ENCODE measurements at regions not wholly inside any gene's neighbourhood (a gene's known extent, or its start where the extent isn't known, plus 50 kb on each side); places are given as distances from the start of the nearest gene placed in this dataset.
"Not testable (repeated sequence)": the region's sequence is repeated elsewhere in the genome, so short reads cannot be mapped to it uniquely, and the experiment has no call there.

DNA sequence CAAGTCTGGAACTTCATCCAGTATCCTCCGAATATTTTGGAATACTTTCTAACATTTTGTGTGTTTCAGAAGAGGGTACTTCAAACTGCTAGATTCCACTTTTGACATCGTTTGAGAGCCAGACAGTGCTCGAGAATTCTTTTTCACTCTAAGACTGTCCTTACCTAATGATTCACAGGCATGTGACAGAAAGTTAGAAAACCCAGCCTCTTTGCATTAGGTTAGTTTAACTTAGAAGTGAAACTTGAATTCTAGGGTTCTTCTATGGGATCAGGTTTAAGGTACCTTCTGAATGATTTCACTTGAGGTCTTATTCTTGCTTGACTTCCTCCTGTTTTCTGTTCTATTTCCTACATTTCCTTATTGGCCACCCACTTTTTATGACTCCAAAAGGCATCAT is 431.8 kb downstream of the SLC6A15 start:
- no peak for DNase-seq

DNA sequence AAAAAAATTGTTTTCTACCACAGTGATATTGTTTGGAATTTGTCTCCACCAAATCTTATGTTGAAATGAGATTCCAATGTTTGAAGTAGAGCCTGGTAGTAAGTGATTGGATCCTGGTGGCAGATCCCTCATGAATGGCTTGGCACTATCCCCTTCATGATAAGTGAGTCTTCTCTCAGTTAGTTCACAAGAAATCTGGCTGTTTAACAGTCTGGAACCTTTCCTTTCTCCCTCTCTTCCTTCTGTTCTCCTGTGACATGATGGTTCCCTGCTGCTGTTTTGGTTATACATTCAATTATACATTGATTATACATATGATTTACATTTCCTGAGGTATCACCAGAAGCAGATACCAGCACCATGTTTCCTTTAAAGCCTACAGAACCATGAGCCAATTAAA is 442.2 kb downstream of the SLC6A15 start:
- no peak for DNase-seq

DNA sequence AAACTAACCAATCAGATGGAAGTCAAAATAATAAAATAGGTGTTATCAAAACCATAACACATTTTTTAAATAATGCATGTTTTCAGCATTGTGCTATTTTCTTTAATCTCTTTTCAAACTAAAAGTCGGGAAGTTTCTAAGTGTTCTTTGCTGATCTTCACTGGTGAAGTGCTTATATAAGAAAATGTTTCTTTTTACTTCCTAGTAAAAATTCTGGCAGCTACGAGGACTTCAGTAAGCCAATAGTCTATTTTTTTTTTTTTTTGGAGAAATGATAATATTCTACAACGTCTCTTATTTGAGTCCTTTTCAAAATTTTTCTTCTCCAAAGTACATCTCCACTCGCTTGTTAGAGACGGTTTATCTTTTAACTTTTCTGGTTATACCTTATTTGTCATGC is 448.0 kb downstream of the SLC6A15 start:
- no peak for DNase-seq

DNA sequence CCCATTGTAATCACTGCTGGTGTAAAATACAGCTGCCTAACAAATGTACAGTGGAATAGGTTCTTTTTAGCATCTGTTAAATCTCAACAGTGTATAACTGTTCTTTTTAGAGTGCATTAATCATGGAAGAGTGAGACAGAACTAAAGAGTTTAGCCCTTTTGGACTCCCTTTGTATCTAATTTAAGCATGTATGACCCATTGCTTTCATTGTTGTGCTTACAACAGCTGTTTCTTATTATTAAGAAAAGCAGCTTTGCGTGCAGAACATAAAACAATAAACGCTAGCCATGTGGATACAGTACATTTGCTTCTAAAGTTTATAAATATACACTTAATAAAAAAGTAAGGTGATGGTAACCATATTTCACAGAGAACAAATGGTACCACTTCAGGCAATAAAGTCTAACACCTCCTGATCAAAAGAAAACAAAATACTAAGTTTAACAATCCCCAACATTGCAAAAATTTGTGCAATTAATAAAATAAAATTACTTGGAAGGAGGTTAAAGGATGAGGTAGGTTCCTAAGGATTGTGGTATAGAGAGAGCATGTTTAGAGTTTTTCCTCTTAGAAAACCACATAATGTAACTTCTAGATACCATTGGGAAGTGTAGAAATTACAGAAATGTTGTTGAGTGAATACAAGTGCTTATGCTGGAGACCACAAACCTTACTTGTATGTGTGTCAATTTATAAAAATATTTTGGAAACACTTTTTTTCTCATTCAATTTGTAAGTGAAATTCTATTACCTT is 448.7 kb downstream of the SLC6A15 start:
- DNase-seq = no peak

DNA sequence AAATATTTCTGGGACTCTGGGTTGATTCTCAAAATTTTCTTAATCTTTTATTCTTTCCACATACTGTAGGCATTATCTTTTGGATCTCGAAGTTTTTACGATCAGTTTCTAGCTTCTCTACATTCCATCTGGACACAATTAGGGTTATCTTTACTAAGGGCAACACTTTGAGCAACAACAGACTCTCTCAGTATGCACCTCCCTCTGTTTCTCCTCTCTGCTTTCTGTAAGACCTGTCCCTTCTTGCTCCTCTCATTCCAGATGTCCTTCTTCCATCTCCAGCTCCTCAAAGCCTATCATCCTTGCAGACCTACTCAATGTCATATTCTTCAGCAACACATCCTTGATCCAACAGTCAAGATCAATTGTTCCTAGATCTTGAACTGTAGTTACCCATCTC is 457.0 kb downstream of the SLC6A15 start:
- no peak for DNase-seq

DNA sequence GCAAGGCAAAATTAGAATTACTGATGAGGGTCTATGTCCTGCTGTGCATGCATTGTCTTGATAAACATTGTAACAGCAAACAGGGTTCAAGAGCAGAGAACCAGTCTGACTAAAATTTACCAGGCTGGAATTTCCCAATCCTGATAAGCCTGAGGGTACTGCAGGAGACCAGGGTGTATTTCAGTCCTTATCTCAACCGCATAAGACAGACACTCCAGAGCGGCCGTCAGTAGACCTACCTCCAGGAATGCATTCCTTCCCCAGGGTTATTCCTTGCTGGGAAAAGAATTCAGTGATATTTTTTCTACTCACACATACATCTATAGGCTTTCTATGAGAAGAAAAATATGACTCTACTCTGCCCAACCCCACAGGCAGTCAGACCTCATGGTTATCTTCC is 466.1 kb downstream of the SLC6A15 start:
- not testable (repeated sequence) for DNase-seq

DNA sequence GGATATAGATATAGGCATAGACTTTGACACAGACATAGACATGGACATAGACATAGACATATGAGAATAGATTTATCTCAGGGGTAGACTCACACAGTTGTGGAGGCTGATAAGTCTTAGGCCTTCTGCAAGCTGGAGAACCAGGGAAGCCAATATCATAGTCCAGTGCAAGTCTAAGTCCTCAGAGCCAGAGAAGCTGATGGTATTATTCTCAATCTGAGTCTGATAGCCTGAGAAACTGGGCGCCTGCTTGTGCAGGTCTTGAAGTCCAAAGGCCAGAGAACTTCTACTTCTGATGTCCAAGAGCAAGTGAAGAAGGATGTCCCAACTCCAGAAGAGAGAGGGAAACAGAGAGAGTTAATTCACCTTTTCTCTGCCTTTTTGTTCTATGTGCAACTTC is 476.5 kb downstream of the SLC6A15 start:
- no peak for DNase-seq

DNA sequence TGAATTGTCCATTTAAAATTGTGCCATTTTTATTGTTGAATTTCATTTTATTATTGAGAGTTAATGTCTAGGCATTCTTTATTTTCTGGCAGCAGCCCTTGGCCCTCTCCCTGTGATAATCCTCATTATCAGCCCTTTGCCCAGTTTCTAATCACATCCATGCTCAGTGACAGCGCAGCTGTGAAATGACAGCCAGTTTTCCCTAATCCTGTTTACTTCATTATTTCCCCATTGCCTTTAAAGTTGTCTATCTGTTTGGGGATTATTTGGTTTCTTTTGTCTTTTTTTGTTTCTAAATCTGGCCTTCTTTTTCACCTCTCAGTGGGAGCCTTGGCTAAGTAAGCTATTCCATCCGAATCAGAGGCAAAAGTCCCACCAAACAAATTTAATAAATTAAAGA is 476.9 kb downstream of the SLC6A15 start:
- no peak for DNase-seq

DNA sequence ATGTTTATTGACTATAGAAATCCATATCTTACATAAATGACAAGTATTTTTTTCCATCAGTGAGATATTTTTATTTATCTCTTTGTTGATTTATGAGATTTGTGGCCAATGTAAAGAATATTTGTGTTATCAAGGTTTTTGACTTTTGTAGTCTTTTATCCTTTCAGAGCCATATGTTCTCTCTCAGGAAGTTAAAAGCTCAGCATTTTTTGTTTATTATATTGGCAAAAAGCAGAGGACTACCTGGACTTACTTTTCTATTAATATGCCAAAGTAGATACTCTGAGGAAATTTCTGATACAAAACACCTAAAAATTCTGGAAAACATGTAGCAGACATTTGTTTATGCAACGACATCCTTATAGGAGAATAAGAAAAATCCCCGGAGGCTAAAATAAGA is 490.3 kb downstream of the SLC6A15 start:
- no peak for DNase-seq

DNA sequence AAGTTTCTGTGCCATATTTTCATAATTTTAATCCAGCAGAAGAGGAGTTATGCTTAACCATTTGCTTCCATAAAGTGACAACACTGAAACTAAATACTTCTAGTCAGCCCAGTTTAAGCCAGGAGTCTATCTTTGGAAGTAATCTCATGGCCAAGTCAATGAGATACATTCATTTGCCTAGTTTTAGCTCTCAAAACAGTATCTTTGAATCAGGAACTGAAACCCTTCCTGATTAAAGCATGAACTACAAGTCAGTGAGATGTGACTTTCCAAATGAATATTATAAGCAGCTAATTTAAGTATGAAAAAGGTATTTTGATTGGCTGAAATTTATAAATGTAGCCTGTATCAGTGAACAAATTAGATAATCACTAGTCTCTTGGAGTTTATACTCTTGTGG is 491.5 kb downstream of the SLC6A15 start:
- DNase-seq = no peak

DNA sequence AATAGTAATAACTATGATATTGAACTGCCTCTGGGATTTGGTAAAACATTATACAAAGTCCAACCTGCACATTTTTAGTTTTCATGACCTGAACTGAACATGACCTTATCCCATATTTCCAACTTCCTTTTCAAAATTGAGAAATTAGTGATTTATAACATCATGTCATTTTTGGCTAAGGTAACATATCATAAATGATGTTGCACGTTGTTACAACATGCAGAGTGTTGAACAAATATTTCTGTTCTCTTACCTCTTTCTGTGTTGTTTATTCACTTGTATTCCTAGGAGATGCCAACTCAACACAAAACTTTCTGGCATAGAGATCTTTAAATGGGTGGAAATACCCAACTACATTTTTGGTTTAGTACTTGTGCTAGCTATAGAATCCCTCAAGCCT is 496.0 kb downstream of the SLC6A15 start:
- no peak for DNase-seq

DNA sequence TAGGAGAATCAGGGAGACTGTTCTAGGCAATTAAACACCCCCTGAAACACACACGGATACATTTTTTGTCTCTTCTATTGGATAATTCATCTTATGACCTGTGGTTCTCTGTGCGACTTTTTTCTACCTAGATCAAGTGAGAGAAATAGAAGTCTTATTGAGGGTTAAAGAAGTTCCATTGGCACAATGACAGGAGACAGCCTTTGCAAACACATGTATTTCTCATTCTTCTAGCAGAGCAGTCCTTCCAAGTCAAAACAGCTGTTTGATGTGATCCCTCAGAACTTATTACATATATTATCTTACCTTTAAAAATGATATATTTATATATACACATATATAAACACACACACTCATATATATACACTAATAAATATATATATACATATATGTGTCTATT is 496.7 kb downstream of the SLC6A15 start:
- no peak for DNase-seq

DNA sequence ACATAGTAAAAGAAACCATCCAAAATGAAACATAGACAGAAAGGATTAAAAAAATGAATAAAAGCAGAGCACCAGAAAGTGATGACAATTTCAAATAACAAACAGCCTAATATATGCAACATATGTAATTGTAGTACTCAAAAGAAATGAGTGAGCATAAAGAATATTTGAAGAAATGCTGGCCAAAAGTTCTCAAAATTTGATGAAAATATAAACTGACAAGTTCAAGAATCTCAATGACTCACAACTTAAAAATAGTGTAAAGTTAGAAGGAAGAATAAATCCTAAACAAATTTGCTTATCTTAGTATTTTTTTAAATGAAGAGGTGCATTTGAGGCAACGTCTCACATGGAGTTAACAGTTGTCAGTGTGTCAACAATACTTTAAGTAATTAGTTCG is 498.9 kb downstream of the SLC6A15 start:
- DNase-seq = no peak

DNA sequence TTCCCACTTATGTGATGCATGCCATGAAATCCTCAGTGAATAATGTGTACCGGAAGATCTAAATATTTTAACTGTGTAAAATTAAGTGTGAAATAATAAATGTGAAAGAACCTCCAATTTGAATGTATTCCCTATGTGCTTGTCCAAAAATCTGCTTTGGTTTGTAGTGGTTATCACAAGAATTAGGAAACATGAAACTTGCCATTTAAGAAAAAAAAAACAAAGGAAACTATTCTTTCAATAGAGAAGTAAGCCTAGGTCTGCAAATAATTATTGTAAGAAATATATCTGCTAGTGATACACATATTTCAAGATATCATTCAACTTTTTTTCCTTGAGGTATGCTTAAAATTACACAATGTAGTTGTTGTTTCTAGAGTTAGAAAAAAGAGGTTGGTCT is 500.4 kb downstream of the SLC6A15 start:
- no peak for DNase-seq

DNA sequence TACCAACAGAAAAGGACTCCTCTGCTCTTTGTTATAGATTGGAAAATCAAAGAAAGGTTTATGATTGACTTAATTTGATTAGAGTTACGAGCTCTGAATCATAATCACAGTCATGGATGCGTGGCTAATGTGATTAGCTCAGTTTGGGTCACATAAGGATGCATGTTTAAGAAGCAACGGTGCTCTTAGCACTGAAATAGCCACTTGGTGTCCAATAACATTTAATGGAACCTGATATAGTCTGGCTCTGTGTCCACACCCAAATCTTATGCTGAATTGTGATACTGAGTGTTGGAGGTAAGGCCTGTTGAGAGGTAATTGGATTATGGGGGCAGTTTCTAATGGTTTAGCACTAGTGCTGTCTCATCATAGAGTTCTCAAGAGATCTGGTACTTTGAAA is 501.6 kb downstream of the SLC6A15 start:
- no peak for DNase-seq

DNA sequence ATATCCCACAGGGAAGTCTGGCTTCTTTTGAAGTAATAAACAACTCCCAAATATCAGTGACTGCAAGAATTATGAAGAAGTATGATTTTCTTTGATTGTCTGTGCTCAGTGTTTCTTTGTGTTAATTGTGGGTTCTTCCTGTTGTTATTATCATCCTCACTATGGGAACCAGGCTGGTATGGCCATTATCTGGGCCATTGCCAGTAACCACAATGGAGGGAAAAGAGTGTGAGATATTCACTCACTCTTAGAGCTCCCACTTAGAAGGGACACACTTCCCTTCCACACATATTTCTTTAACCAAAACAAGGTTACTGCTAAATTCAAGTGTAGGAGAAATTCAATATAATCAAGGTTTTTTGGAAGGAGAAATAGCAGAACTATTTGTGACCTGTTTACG is 503.7 kb downstream of the SLC6A15 start:
- DNase-seq = no peak

DNA sequence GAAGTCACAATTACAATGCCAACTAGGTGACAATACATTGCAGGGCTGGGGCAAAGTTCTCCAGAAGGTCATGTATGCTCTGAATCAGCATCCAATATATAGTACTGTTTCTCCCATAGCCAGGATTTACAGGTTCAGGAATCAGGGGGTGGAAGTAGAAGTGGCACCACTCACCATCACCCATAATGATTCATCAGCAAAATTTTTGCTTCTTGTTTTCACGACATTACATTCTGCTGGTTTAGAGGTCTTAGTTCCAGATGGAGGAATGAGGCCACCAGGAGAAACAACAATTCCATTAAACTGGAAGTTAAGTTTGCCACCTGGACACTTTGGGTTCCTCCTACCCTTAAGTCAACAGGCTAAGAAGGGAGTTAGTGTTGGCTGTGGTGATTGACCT is 505.9 kb downstream of the SLC6A15 start:
- not testable (repeated sequence) for DNase-seq

DNA sequence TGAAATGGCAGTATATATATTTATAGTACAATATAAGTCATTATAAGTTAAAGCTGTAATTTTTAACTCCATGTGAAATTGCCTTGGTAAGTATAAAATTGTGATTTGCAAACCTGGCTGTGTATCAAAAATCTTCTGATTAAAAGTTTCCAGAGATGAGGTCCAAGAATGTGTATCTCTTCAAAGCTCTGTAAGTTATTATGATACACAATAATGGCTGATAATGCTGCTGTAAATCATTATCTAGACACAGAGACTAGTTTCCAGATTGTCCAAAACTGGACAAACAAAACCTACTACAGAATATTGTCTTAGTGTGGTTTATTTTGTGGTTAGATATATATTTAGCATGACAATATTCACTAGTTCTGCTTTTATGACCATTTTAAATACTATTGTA is 514.8 kb downstream of the SLC6A15 start:
- no peak for DNase-seq

DNA sequence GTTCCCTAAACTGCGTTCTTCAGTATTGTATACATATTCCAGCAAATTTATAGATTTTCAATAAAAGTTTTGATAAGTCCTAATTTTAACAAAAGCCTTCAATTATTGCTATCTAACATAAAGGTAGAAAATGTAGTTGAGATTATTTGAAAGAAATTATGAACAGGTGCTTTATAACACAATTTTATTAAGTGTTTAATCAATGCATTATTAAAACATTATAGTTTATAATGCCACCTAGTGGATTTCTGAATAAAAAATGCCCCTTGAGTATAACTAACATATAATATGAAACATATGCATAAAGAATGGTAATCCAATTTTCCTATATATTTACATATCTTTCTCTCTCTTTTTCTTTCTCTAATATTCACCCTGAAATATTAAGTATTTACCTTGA is 515.3 kb downstream of the SLC6A15 start:
- DNase-seq = no peak

DNA sequence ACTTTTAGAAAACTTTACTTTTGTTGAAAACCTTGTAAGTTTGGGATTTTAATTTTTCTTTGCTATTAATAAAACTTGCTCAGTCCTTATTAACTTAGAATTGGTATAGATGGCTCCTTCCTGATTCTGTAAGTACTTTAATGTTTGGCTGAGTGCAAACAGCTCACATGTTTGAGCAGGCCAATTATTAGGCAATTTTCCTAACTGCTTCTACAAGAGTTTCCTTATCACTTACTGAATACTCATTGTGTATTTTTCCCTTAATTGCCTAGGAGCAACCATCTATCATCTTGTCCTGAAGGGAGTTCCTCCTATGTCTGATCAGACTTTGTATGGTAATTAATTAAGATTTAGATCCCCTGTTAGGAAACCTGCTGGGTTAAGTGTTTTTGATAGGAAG is 521.4 kb downstream of the SLC6A15 start:
- not testable (repeated sequence) for DNase-seq

DNA sequence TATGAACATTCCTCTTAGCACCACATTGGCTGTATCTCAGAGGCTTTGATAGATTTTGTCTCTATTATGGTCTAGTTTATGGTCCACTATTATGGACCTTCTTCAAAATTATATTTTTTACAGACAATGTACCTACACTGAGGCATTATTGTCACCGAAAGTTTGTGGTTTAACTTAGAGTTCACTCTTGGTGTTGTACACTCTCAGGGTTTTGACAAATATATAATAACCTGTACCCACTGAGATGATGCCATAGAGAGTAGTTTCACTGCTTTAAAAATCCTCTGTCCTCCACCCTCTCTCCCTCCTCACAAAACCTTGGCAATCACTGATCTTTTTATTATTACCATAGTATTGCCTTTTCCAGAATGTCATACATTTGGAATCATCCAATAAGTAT is 528.2 kb downstream of the SLC6A15 start:
- DNase-seq = no peak

DNA sequence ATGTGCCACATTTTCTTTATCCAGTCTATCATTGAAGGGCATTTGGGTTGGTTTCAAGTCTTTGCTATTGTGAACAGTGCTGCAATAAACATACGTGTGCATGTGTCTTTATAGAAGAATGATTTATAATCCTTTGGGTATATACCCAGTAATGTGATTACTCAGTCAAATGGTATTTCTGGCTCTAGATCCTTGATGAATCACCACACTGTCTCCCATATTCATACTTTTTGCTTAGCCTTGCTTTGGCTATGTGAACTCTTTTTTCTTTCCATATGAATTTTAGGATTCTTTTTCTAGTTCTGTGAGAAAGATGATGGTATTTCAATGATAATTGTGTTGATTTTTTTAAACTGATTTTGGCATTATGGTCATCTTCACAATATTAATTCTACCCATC is 530.1 kb downstream of the SLC6A15 start:
- DNase-seq = not testable (repeated sequence)

DNA sequence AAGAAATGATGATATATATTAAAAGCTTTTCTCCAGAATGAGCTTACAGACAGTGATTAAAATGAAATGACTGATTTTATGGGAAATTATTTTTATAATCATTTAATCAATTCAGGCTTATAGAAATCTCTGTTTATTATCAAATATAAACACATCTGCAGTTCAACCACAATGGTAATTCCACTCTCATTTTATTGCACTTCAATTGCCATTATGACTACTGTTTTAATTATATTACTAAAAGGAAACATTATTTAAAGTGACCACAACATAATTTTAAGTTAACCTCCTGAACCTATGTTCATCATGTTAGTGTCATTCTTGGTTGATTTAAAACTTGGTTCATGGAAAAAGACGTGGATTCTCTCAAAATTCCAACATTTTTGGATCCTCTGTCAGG is 536.3 kb downstream of the SLC6A15 start:
- no peak for DNase-seq

DNA sequence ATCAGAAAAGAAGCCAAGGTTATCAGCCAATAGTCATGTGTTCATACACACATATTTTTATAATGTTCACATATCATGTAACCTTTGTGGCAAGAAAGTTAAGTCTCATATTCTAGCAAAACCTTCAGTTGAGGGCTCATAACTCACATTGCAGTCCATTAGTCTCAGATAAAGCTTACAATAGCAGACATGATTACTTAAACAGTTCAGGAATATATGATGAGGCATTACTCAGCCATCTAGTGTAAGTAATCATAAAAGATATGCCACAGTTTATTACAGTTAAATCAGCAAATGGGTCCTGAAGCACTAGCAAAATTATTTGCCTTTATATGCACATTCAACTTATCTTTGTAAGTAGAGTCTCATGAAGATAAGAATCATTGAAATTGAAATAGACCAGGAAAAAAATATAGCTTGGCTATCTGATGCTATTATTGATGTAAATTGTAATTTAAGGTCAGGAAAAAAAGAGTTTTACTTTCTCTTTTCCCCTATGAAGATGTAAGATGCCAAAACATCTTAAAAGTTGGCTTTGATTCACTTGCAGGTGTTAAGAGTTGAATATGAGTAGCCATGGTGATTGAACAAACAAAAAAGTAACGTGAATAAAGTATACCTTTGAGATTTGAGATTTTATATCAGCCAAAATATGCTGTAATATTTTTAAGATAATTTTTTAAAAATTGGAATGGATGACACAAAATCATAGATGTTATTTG is 537.0 kb downstream of the SLC6A15 start:
- no peak for DNase-seq

DNA sequence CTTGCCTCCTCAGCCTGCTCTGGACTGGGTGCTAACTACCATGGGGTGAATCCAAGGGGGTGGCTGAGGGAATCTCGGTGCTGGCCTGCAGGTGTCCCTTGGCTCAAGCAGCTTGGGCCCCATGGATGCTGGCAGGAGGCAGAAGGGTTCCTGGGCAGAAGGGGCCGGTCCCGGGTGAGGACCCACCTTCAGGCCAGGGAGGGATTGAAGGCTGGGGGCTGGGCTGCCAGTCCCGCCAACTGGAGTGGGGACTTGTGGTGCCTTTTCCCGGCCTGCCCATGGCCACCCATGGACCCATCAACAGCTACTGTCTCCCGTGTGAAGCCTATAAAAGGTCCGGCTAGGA is 550.1 kb downstream of the SLC6A15 start:
- DNase-seq = no peak

Measured in activated CD4-positive, alpha-beta T cell treated with anti-CD3 and anti-CD28 coated beads, Interleukin-2, amount 50 U/mL, for 48 hours (primary cell).